Fibroblast of villous mesenchyme (primary cell): ENCODE measurements at regions not wholly inside any gene's neighbourhood (a gene's known extent, or its start where the extent isn't known, plus 50 kb on each side); places are given as distances from the start of the nearest gene placed in this dataset.
"Not testable (repeated sequence)": the region's sequence is repeated elsewhere in the genome, so short reads cannot be mapped to it uniquely, and the experiment has no call there.

Experiments
- DNase-seq: peaks from one replicate; pipeline ENCODE4 v3.0.0-alpha.2; 2010; ENCODE audit warnings: low read depth
- H3K4me3 ChIP-seq: 2 replicates; pipeline ENCODE4 v1.5.1; 2011; ENCODE audit warnings: low read depth, mild to moderate bottlenecking, low read length
- CTCF ChIP-seq: IDR thresholded peaks from 2 replicates; pipeline ENCODE4 v1.5.1; 2012; ENCODE audit warnings: low read depth, mild to moderate bottlenecking, low read length; ENCODE audit not compliant: insufficient read depth

- TF ChIP-seq CTCF: no peak
- no peak for DNase-seq
- no peak overlapping the region for H3K4me3 ChIP-seq
These were observed 101.1 kb downstream of the TFAP2A start for GRCh38 chr6:10313799-10314162.

- DNase-seq: no peak
- no peak for TF ChIP-seq CTCF
- no peak overlapping the region for H3K4me3 ChIP-seq
These were observed 102.4 kb downstream of the TFAP2A start for GRCh38 chr6:10312445-10312844.

- H3K4me3 ChIP-seq, DNase-seq: not testable (repeated sequence)
These were observed 103.1 kb downstream of the TFAP2A start for GRCh38 chr6:10311546-10312405.

GRCh38 chr6:10310826-10311225 lies 104.0 kb downstream of the TFAP2A start:
- no peak for TF ChIP-seq CTCF
- DNase-seq: no peak
- no peak overlapping the region for H3K4me3 ChIP-seq

- no peak for DNase-seq
- H3K4me3 ChIP-seq: no peak overlapping the region
- no peak for TF ChIP-seq CTCF
These were observed 104.6 kb downstream of the TFAP2A start for GRCh38 chr6:10310330-10310653.

GRCh38 chr6:10309457-10310329 lies 105.2 kb downstream of the TFAP2A start:
- no peak overlapping the region for H3K4me3 ChIP-seq
- no peak for TF ChIP-seq CTCF
- DNase-seq: no peak

- no peak for TF ChIP-seq CTCF
- H3K4me3 ChIP-seq: no peak overlapping the region
- DNase-seq: no peak
These were observed 107.4 kb downstream of the TFAP2A start for GRCh38 chr6:10307476-10307875.
